OCI-LY7 (cell line): ENCODE measurements at regions not wholly inside any gene's neighbourhood (a gene's known extent, or its start where the extent isn't known, plus 50 kb on each side); places are given as distances from the start of the nearest gene placed in this dataset.

Experiments
- BruUV-seq: library from RNA; stranded (reverse); fragments of 400-500 nt; replicated peaks from 2 replicates; lab custom pipeline; 2021; lab: Mats Ljungman, UMichigan
- CTCF ChIA-PET: fragments of 300-600 bp; sonication (Branson Sonifier 250); formaldehyde crosslinking; loops from one replicate; lab custom pipeline; 2022; ENCODE audit warnings: antibody characterized with exemption; ENCODE audit not compliant: unreplicated experiment; lab: Charles Lee
- POLR2A ChIA-PET: fragments of 300-600 bp; sonication (Branson Sonifier 250); formaldehyde crosslinking; loops from one replicate; lab custom pipeline; 2022; ENCODE audit warnings: antibody characterized with exemption; lab: Charles Lee
- DNase-seq: peaks from one replicate; pipeline ENCODE4 v3.0.0-alpha.2; 2015; ENCODE audit warnings: low spot score
- H2AFZ ChIP-seq: fragments of 200-600 bp; sonication (generic), shearing (Covaris generic); 2 replicates; pipeline ENCODE4 v1.6.1; 2014; ENCODE audit warnings: mild to moderate bottlenecking, antibody characterized with exemption, low read length, moderate library complexity
- H3K27ac ChIP-seq: fragments of 200-600 bp; sonication (generic); 2 replicates; pipeline ENCODE4 v1.5.1; 2014; ENCODE audit warnings: mixed run types, low read depth, mild to moderate bottlenecking, moderate library complexity, low read length, inconsistent platforms; ENCODE audit not compliant: poor library complexity, severe bottlenecking
- H3K36me3 ChIP-seq: fragments of 200-600 bp; sonication (generic); 2 replicates; pipeline ENCODE4 v1.6.1; 2014; ENCODE audit warnings: mild to moderate bottlenecking, antibody characterized with exemption, low read length, moderate library complexity, mixed read lengths; ENCODE audit not compliant: insufficient read depth
- H3K4me1 ChIP-seq: fragments of 200-600 bp; sonication (generic); 2 replicates; pipeline ENCODE4 v1.5.1; 2014; ENCODE audit warnings: mild to moderate bottlenecking, low read length; ENCODE audit not compliant: insufficient read depth, poor library complexity, severe bottlenecking
- H3K4me2 ChIP-seq: fragments of 200-600 bp; sonication (generic); 2 replicates; pipeline ENCODE4 v1.6.1; 2014; ENCODE audit warnings: mild to moderate bottlenecking, low read length
- H3K4me3 ChIP-seq: fragments of 200-600 bp; sonication (generic); 2 replicates; pipeline ENCODE4 v1.5.1; 2014; ENCODE audit warnings: mild to moderate bottlenecking, low read depth, low read length; ENCODE audit not compliant: poor library complexity, severe bottlenecking
- H3K79me2 ChIP-seq: fragments of 200-600 bp; sonication (generic); 2 replicates; pipeline ENCODE4 v1.6.1; 2016; ENCODE audit warnings: low read depth, mild to moderate bottlenecking, low read length, moderate library complexity, mixed read lengths; ENCODE audit not compliant: insufficient read depth
- H3K9me2 ChIP-seq: fragments of 200-600 bp; sonication (generic); 2 replicates; pipeline ENCODE4 v1.6.1; 2016; ENCODE audit warnings: mild to moderate bottlenecking, low read length, mixed read lengths; ENCODE audit not compliant: insufficient read depth
- H3K9me3 ChIP-seq: fragments of 200-600 bp; sonication (generic); 2 replicates; pipeline ENCODE4 v1.6.1; 2014; ENCODE audit warnings: mild to moderate bottlenecking, mixed run types, low read length, mixed read lengths
- H4K20me1 ChIP-seq: fragments of 200-600 bp; sonication (generic); 2 replicates; pipeline ENCODE4 v1.6.1; 2014; ENCODE audit warnings: mild to moderate bottlenecking, antibody characterized with exemption, low read length, moderate library complexity, mixed read lengths; ENCODE audit not compliant: insufficient read depth
- CTCF ChIP-seq: fragments of 200-600 bp; sonication (generic); conservative IDR thresholded peaks from 2 replicates; pipeline ENCODE4 v1.5.1; 2014; ENCODE audit warnings: mild to moderate bottlenecking, antibody characterized with exemption, low read length, moderate library complexity, mixed read lengths
- EZH2phosphoT487 ChIP-seq: fragments of 200-600 bp; sonication (generic); IDR thresholded peaks from 2 replicates; pipeline ENCODE4 v1.6.1; 2018; ENCODE audit warnings: low read depth, borderline replicate concordance, mild to moderate bottlenecking, mixed run types, antibody characterized with exemption, low read length, moderate library complexity, mixed read lengths
- intact Hi-C: fragments of 100-400 bp; cut with micrococcal nuclease; formaldehyde crosslinking; loops from one replicate; pipeline ENCODE4 v1.10.0; 2022; ENCODE audit not compliant: unreplicated experiment

DNA sequence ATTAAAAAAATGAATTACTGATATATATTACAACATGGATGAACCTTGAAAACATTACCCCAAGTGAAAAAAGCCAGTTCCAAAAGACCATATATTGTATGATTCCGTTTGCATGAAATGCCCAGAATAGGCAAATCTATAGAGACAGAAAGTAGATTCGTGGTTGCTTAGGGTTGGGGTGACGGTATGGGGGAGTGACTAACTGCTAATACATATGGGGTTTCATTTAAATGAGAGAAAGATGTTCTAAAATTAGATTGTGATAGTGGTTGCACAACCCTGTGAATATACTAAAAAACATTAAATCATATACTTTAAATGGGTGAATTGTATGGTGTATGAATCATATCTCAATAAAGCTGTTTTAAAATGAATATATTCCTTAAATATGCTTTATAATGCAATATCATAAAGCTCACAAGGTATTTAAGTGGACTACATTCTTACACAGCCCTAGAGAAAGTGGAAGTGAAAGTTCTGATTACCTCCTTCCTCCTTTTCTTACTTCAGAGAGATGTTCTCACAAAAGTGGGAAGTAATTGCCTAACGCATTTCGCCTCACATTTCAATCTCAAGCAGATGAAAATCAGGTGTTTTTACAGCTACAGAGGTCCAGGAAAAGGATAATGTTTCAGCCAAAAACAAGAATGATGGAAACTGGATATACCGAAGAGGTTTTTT lies 142.7 kb upstream of the GNAO1 start:
- no peaks in the 10 kb centered on the region for H3K79me2 ChIP-seq
- CTCF ChIA-PET, result no interaction called here
- peaks cover 16% of the 10 kb centered on the region for H3K4me1 ChIP-seq
- no peak for TF ChIP-seq EZH2phosphoT487
- no peak for TF ChIP-seq CTCF
- H2AFZ ChIP-seq, result peak overlapping the region; percentile 30; the same call in 1 of the 2 replicates
- peak overlapping the region; percentile 40 for H3K27ac ChIP-seq
- H3K4me2 ChIP-seq, result peak overlapping the region; percentile 41
- intact Hi-C loops, result loop anchor here (10.0 kb wide), 1 partner anchor 236 kb away; no protein-coding TSS in a partner anchor
- peak; percentile 73 for DNase-seq
- POLR2A ChIA-PET, result interaction anchor here (1.8 kb wide), 1 partner anchor 13 kb away, joined by 4 read pairs; no protein-coding TSS in a partner anchor
- H3K9me2 ChIP-seq, result no peaks in the 10 kb centered on the region
- no peaks in the 10 kb centered on the region for H3K36me3 ChIP-seq
- peak overlapping the region; percentile 6 for H3K4me3 ChIP-seq
- H3K9me3 ChIP-seq, result no peaks in the 10 kb centered on the region
- no peaks in the 10 kb centered on the region for H4K20me1 ChIP-seq
- BruUV-seq, result no TSS peak

- ChIA-PET POLR2A (interaction anchor here (0.6 to 1.8 kb wide), 3 partner anchors 14 to 91 kb away, joined by 3 to 4 read pairs (median 3); no protein-coding TSS in a partner anchor), CTCF (no interaction called here)
- no peaks in the 10 kb centered on the region for H3K36me3 ChIP-seq
- no peak for DNase-seq
- BruUV-seq, result no TSS peak
- H3K27ac ChIP-seq, result no peak overlapping the region
- no peaks in the 10 kb centered on the region for H4K20me1 ChIP-seq
- H3K4me3 ChIP-seq, result no peak overlapping the region
- H3K4me1 ChIP-seq, result peaks cover 16% of the 10 kb centered on the region
- H2AFZ ChIP-seq, result no peak overlapping the region
- intact Hi-C loops, result loop anchor here (10.0 kb wide), 1 partner anchor 237 kb away; no protein-coding TSS in a partner anchor
- TF ChIP-seq EZH2phosphoT487, result no peak
- no peak for TF ChIP-seq CTCF
- H3K9me2 ChIP-seq, result no peaks in the 10 kb centered on the region
- no peaks in the 10 kb centered on the region for H3K79me2 ChIP-seq
- H3K9me3 ChIP-seq, result no peaks in the 10 kb centered on the region
- H3K4me2 ChIP-seq, result peak overlapping the region; percentile 41; the same call in 1 of the 2 replicates
Observed at GRCh38 chr16:56047307-56048234, 143.7 kb upstream of the GNAO1 start.
